HEK293T (cell line): ENCODE measurements at regions not wholly inside any gene's neighbourhood (a gene's known extent, or its start where the extent isn't known, plus 50 kb on each side); places are given as distances from the start of the nearest gene placed in this dataset.

ENCODE experiments used
- CTCF ChIA-PET: fragments of 350-600 bp; formaldehyde crosslinking; extraction: SDS; loops from one replicate; lab custom pipeline; 2021; ENCODE audit warnings: antibody characterized with exemption, inconsistent platforms; lab: Yijun Ruan, JAX
- POLR2A ChIA-PET: fragments of 350-600 bp; formaldehyde crosslinking; extraction: SDS; loops from one replicate; lab custom pipeline; 2020; ENCODE audit warnings: antibody characterized with exemption, inconsistent platforms; lab: Yijun Ruan, JAX
- DNase-seq: peaks from one replicate; pipeline ENCODE4 v3.0.0; 2012; ENCODE audit warnings: mixed read lengths; ENCODE audit errors: extremely low spot score
- ARNT ChIP-seq: fragments of 450-650 bp; IDR thresholded peaks from 2 replicates; pipeline ENCODE4 v1.6.1; 2017; ENCODE audit warnings: mild to moderate bottlenecking
- BHLHE40 ChIP-seq: fragments of 450-650 bp; IDR thresholded peaks from 2 replicates; pipeline ENCODE4 v1.6.1; 2016; ENCODE audit warnings: mild to moderate bottlenecking, moderate library complexity, borderline replicate concordance
- CTBP1 ChIP-seq: fragments of 450-650 bp; IDR thresholded peaks from 2 replicates; pipeline ENCODE4 v1.6.1; 2016; ENCODE audit warnings: borderline replicate concordance
- ELF4 ChIP-seq: fragments of 450-650 bp; IDR thresholded peaks from 2 replicates; pipeline ENCODE4 v1.6.1; 2017; ENCODE audit warnings: antibody characterized with exemption
- FOXA1 ChIP-seq: fragments of 450-650 bp; IDR thresholded peaks from 2 replicates; pipeline ENCODE4 v1.6.1; 2016; ENCODE audit warnings: mild to moderate bottlenecking
- FOXK2 ChIP-seq: fragments of 450-650 bp; IDR thresholded peaks from 2 replicates; pipeline ENCODE4 v1.6.1; 2016; ENCODE audit warnings: mild to moderate bottlenecking
- FOXM1 ChIP-seq: fragments of 450-650 bp; IDR thresholded peaks from 2 replicates; pipeline ENCODE4 v1.6.1; 2017; ENCODE audit warnings: mild to moderate bottlenecking, borderline replicate concordance
- HDGF ChIP-seq: fragments of 450-650 bp; IDR thresholded peaks from 2 replicates; pipeline ENCODE4 v1.6.1; 2017; ENCODE audit warnings: antibody characterized with exemption, borderline replicate concordance
- L3MBTL2 ChIP-seq: fragments of 450-650 bp; conservative IDR thresholded peaks from 2 replicates; pipeline ENCODE4 v1.6.1; 2016; ENCODE audit warnings: mild to moderate bottlenecking
- LEF1 ChIP-seq: fragments of 450-650 bp; IDR thresholded peaks from 2 replicates; pipeline ENCODE4 v1.6.1; 2017; ENCODE audit warnings: mild to moderate bottlenecking, borderline replicate concordance
- NFRKB ChIP-seq: fragments of 450-650 bp; IDR thresholded peaks from 2 replicates; pipeline ENCODE4 v1.6.1; 2016; ENCODE audit warnings: mild to moderate bottlenecking, moderate library complexity
- PKNOX1 ChIP-seq: fragments of 450-650 bp; IDR thresholded peaks from 2 replicates; pipeline ENCODE4 v1.6.1; 2016
- SP1 ChIP-seq: fragments of 450-650 bp; IDR thresholded peaks from 2 replicates; pipeline ENCODE4 v1.6.1; 2017
- SUZ12 ChIP-seq: fragments of 450-650 bp; IDR thresholded peaks from 2 replicates; pipeline ENCODE4 v1.6.1; 2016; ENCODE audit warnings: mild to moderate bottlenecking
- TARDBP ChIP-seq: fragments of 450-650 bp; IDR thresholded peaks from 2 replicates; pipeline ENCODE4 v1.6.1; 2016
- ZNF384 ChIP-seq: fragments of 450-650 bp; IDR thresholded peaks from 2 replicates; pipeline ENCODE4 v1.6.1; 2016

- DNase-seq = no peak
- no peak for TF ChIP-seq PKNOX1
- TF ChIP-seq ZNF384 = no peak
- no peak for TF ChIP-seq CTBP1
- TF ChIP-seq ELF4 = no peak
- no peak for TF ChIP-seq FOXA1
- TF ChIP-seq ARNT = no peak
- no peak for TF ChIP-seq LEF1
- TF ChIP-seq TARDBP = no peak
- no peak for TF ChIP-seq FOXM1
- no peak for TF ChIP-seq BHLHE40
- TF ChIP-seq HDGF = no peak
- no peak for TF ChIP-seq SP1
- TF ChIP-seq L3MBTL2 = no peak
- TF ChIP-seq FOXK2 = no peak
- no peak for TF ChIP-seq SUZ12
- TF ChIP-seq NFRKB = no peak
- POLR2A ChIA-PET = no interaction called here
- CTCF ChIA-PET = no interaction called here
Measured at GRCh38 chr5:86075139-86075538, 542.6 kb upstream of the COX7C start.

GRCh38 chr5:86095092-86095491 lies 522.6 kb upstream of the COX7C start:
- POLR2A ChIA-PET = no interaction called here
- TF ChIP-seq FOXK2 = no peak
- TF ChIP-seq NFRKB = no peak
- TF ChIP-seq PKNOX1 = no peak
- TF ChIP-seq FOXM1 = no peak
- no peak for TF ChIP-seq TARDBP
- TF ChIP-seq ZNF384 = no peak
- TF ChIP-seq SP1 = no peak
- no peak for TF ChIP-seq LEF1
- TF ChIP-seq ARNT = no peak
- no peak for TF ChIP-seq L3MBTL2
- TF ChIP-seq HDGF = no peak
- no peak for TF ChIP-seq ELF4
- DNase-seq = no peak
- CTCF ChIA-PET = no interaction called here

GRCh38 chr5:86101966-86102365 lies 515.8 kb upstream of the COX7C start:
- DNase-seq = no peak
- TF ChIP-seq FOXM1 = no peak
- no peak for TF ChIP-seq ZNF384
- TF ChIP-seq SUZ12 = no peak
- TF ChIP-seq TARDBP = no peak
- TF ChIP-seq BHLHE40 = no peak
- TF ChIP-seq PKNOX1 = no peak
- TF ChIP-seq HDGF = no peak
- no peak for TF ChIP-seq ELF4
- no peak for TF ChIP-seq CTBP1
- no peak for TF ChIP-seq FOXA1
- POLR2A ChIA-PET = no interaction called here
- CTCF ChIA-PET = no interaction called here

GRCh38 chr5:86108825-86109224 lies 508.9 kb upstream of the COX7C start:
- no peak for TF ChIP-seq ELF4
- TF ChIP-seq L3MBTL2 = no peak
- no peak for TF ChIP-seq LEF1
- TF ChIP-seq FOXM1 = no peak
- TF ChIP-seq HDGF = no peak
- no peak for TF ChIP-seq TARDBP
- TF ChIP-seq ARNT = no peak
- no peak for TF ChIP-seq SP1
- TF ChIP-seq CTBP1 = no peak
- no peak for TF ChIP-seq FOXK2
- no peak for TF ChIP-seq NFRKB
- TF ChIP-seq ZNF384 = no peak
- no peak for TF ChIP-seq PKNOX1
- TF ChIP-seq FOXA1 = no peak
- TF ChIP-seq BHLHE40 = no peak
- TF ChIP-seq SUZ12 = no peak
- CTCF ChIA-PET = no interaction called here
- POLR2A ChIA-PET = no interaction called here
- no peak for DNase-seq

- DNase-seq = no peak
- no peak for TF ChIP-seq FOXM1
- no peak for TF ChIP-seq FOXA1
- TF ChIP-seq CTBP1 = no peak
- ChIA-PET CTCF (no interaction called here), POLR2A (no interaction called here)
Measured at GRCh38 chr5:86112249-86112648, 505.5 kb upstream of the COX7C start.

- CTCF ChIA-PET = interaction anchor here (0.6 kb wide), 1 partner anchor 381 kb away, joined by 5 read pairs; no protein-coding TSS in a partner anchor
- DNase-seq = no peak
- POLR2A ChIA-PET = no interaction called here
- TF ChIP-seq ELF4 (no peak), FOXK2 (no peak)
Measured at GRCh38 chr5:86115164-86115563, 502.6 kb upstream of the COX7C start.
